HG02763 (cell line): ENCODE measurements at regions not wholly inside any gene's neighbourhood (a gene's known extent, or its start where the extent isn't known, plus 50 kb on each side); places are given as distances from the start of the nearest gene placed in this dataset.

Source experiments
- ATAC-seq: cut with Tn5 transposase; IDR thresholded peaks from one replicate; pipeline ENCODE4 v1.9.1; 2021; ENCODE audit warnings: mild to moderate bottlenecking, moderate library complexity; ENCODE audit not compliant: unreplicated experiment

DNA sequence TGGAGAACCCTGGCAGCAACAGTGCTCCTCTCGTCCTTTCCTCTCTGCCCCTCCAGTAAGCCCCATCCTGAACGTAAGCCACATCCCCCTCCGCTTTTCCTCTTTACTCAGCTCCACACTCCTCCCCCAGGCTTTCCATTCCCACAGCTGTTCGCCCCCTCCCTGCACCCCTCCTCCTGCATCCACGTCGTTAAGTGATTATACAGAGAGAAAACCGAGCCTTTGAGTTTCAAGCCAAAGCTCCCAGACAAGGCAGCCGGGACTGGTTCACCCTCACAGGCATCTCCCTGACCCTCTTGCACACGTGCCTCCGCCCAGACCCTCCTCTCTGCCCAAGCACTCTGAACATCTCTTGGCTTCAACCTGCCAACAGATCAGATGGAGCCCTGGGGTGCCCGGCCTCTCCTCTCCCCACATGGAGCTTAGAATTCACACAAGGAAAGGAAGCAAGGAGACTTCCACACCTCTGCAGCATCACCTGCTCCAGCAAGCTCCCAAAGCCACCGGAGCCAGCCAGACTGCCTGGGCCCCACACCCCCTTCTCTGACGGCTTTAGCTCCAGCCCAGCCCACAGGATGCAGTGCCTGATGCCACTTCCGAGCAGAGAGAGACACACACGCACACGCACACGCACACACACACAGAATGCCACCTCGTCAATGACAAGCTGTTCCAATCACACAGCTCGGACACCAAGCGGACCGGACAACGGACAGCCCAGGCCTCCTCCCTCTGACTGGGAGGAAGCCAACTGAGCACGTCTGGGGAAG, 99.9 kb upstream of the CCL2 start:
- no peak for ATAC-seq

DNA sequence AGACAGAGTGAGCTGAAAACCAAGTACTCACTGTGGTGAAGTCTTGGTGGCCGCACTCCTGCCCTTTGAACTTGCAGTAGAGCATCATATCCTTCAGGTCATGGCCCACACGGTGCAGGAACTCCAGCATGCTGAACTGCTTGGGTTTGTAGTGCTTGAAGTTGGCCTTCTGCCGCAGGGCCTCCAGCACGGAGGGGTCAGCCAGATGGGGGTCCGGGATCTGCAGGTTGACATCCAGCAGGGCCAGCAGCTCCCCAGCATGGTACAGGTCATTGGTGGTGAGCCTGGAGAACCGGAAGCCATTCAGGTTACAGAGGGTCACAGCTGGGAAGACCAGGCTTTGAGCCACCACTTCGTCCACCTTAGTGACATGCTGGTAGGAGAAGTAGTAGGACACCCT, 99.1 kb upstream of the CCL2 start:
- ATAC-seq = no peak

DNA sequence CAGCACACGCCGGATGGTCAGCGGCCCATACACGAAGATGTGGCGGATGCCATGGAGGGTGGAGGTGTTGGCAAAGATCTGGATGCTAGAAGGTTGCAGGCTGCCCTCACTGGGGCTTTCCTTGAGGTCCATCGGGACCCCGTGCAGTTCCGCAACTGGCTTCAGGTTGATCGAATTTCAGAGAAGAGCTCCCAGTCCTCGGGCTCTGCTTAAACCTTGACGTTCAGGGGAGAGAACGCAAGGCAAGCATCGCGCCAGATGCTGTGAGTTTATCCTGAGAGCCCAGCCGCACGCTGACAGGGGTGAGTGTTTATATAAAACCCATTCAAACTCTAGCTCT, 98.7 kb upstream of the CCL2 start:
- ATAC-seq = no peak

DNA sequence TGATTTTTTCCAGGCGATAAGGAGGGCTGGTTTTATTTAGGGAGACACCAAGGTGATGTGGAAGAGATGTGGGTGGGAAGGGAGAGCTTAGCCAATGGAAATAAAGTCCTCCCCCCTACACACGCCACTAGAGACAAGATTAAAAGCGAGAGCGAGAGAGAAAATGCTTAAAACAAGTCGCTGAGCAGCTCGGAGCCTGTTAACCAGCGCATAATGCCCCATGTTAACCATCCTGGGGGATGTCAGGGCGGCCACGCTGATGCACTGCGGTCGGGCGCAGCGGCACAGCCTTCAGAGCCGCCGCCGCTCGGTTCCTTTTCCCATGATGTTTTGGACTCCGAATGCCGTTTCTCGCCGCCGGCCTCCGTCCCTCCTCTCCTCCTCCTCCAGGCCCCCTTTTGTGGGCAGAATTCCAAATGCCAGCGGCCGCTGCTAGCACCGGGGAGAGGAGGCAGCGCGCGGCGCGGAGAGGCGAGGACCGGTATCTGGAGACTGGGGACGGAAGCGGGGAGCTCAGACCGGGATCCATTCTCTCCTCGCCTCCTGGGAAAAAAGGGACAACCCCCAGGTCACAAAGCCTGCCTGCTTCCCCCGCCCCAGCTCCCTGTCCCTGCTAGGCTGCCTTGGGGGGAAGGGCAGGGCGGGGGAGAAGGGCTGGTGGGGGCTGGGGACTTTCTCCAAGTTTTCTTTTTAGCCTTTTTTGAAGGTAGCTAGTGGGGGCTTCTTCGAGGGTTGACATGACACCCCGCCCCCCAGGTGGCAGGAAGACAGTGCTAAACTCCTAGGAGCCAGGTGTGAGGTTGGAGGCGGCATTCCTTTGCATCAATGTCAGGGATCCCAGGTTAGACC, 98.1 kb upstream of the CCL2 start:
- ATAC-seq = no peak

DNA sequence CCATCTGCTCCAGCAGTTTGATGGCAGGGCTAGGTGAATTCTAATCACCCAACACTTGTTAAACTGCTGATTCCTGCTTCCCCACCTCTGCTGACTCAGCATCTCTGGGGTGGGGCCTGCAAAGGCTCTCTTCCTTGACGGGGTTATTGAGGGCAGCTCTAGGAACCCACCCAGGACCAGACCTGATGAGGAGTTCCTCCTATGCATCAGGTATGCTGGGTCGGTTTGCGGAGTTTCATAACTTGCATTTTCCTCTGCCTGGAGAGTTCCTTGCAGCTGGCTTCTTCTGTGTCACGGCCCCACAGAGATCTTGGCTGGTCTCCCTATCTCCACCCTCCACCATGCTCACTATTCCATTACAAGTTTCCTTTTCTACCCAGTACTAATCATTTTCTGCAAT, 93.4 kb upstream of the CCL2 start:
- no peak for ATAC-seq

DNA sequence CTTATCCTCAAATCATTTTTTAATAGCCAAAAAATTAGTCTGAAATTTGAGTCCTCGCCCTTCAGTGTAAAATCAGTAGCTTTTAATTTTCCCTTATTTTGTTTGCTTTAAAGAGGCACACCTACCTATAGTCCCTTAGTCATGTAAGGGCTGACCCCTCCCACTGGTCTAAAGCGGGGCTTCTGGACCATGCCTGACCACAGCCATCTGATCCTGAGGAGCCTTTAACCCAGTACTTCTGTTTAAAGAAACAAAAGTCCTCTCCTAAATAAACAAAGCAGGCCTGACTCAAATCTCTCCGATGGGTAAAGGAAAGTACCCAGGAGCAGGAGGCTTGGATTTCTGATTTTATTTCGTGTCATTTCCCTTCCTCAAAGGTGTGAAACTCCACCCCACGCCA, 92.0 kb upstream of the CCL2 start:
- no peak for ATAC-seq

- ATAC-seq = no peak
These were observed 91.4 kb upstream of the CCL2 start for GRCh38 chr17:34163646-34164045.

DNA sequence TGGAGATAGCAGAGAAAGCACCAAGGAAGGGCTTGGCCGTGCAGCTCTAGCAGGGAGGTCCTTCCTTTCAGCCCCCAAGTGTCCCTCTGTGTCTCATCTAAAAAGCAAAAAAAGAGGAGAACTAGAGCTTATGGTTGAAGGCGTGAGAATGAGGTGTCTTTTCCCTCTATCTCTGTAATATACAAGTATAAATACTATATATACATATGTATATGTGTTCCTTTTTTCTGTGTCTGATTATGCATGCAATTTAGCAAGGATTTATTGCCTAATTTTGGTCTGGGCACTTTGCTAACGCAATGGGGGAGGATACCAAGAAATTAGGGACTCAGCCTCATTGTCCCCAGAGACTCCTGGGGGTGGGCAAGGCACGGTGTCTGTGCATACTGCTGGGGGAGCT, 90.2 kb upstream of the CCL2 start:
- ATAC-seq = no peak

GRCh38 chr17:34166352-34166751, 88.7 kb upstream of the CCL2 start:
- ATAC-seq = no peak

DNA sequence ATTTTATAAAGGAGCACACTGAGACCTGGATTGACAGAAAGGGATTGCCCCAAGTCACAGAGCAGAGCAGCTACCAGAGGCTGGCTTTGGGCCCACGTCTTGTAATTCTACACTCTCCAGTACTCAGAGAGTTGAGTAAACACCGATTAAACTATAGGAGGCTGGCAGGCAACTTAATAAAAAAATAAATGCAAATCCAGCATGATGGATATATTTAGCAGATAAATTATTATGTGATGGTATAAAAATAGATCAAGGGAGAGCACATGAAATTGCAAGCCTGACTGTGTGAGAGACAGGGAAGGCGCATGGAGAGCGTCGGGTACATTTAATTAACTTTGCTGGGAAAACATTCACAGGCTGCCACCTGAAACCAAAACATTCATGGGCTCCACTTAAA, 87.7 kb upstream of the CCL2 start:
- no peak for ATAC-seq

DNA sequence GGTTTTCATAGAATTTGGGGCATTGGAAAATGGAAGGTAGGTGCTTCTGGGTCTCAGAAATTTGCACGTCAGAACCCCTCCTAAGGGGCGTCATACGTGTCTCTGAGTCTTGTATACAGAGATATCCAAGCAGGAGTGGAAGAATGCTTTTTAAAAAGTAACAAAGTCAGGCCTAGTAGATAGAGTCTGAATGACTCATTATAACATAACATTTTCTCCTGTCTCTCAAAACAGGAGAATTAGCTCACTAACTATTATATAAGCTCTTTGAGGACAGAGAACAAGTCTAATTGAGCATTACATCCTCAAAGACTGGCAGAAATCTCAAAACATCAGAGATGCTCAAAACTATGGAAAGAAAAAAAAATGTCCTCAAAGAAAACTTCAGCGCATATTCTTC, 86.1 kb upstream of the CCL2 start:
- no peak for ATAC-seq

- no peak for ATAC-seq
These were observed 85.6 kb upstream of the CCL2 start for GRCh38 chr17:34169496-34169895.

- ATAC-seq = no peak
These were observed 83.8 kb upstream of the CCL2 start for GRCh38 chr17:34171245-34171818.

GRCh38 chr17:34172390-34172918, 82.6 kb upstream of the CCL2 start:
- ATAC-seq = no peak

DNA sequence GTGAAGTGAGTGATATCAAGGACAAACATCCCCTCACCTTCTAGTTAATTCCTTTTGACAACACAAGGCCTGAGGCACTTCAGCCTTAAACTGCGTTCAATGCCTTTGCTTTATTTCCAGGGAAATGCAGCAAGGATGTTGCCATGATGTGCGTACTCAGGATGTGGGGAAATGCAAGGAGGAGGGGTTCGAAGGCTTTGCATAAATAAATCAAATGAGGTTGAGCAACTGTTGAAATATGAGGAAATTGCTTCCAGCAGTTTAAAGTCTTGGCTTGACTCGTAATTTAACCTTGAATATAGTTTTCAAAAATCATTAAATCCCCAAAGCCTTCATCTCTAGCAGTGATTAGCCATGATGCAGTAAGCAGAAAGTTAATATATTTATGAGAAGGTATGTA, 81.8 kb upstream of the CCL2 start:
- ATAC-seq = no peak

GRCh38 chr17:34174496-34174895, 80.6 kb upstream of the CCL2 start:
- ATAC-seq = no peak

DNA sequence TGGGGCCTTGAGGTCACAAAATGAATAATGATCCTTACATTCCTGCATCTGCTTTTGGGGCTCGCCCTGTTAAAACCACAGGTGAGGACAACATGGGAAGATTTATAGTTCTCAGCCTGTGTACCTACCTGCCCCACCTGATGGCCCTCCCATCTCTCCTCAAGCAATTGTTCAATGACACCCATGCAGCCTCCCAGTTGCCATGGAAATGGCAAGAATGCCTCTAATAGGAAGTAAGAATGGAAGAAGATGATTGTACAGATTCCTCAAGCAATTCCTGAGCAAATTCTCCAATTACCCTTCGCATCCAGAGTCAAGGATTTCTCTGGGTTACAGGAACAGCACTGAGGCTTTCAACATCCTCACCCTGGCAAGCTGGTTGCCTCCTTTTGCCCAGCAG, 78.6 kb upstream of the CCL2 start:
- no peak for ATAC-seq

GRCh38 chr17:34177642-34178041, 77.4 kb upstream of the CCL2 start:
- no peak for ATAC-seq

DNA sequence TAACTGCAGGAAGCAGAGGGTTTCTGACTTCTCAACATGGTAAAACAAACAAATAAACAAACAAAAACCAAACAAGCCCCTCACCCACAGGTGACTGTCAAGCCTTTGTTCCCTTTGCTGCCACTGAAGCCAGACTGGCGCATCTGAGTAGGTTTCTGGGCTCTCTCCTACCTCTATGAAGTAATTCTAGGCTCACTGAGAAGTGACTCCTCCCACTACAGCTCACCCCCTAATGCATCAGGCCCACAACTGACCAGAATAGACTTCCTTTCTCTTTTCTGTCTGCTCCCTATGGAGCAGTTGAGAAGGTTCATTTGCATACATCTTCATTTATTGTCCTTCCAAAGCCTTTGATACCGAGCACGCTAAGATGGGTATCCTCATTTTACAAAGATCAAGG, 77.0 kb upstream of the CCL2 start:
- no peak for ATAC-seq

DNA sequence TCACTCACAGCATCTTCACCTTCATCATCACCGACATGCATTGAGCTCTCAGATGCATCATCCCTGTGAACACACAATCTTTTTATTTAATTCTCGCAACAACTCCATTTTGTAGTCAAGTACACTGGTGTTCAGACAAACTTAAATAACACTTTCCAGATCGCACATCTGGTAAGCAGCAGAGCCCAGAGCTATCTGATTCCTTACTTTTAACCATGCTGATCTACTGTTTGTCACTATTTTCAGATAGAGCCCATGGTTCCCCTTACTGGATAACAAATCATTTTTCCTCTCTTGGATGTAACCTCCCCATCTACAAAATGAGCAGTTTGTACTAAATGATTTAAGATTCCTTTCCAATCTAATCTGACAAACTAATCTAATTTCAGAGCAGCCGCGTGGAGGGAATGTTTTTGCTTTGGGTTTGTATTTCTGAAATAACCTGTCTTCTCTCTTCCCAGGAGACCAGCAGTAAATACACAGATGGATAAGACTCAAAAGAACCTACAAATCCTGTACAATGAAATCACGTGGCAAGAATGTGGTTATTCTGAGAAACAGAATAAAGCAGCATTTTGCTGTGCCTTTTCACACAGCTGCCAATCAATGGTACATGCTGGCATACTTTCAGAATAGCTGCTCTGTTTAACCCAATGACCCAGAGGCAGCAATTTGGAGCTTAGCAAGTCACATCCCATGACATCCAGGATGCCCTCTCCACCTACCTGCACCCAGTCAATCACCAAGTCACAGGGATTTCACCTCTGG, 72.9 kb upstream of the CCL2 start:
- no peak for ATAC-seq

GRCh38 chr17:34195987-34196386, 59.1 kb upstream of the CCL2 start:
- ATAC-seq = no peak
